HepG2 (cell line): ENCODE measurements at regions not wholly inside any gene's neighbourhood (a gene's known extent, or its start where the extent isn't known, plus 50 kb on each side); places are given as distances from the start of the nearest gene placed in this dataset.

Source experiments
- AFF4 ChIP-seq: sonication (generic); formaldehyde crosslinking; IDR thresholded peaks from 2 replicates; pipeline ENCODE4 v1.4.0; 2020; ENCODE audit warnings: missing genetic modification reagents
- HNF4A ChIP-seq: sonication (generic); formaldehyde crosslinking; IDR thresholded peaks from 2 replicates; pipeline ENCODE4 v1.4.0; 2020; ENCODE audit warnings: missing genetic modification reagents
- ZNF274 ChIP-seq: sonication (generic); formaldehyde crosslinking; IDR thresholded peaks from 2 replicates; pipeline ENCODE4 v1.5.1; 2020; ENCODE audit warnings: mild to moderate bottlenecking, missing genetic modification reagents
- ZNF296 ChIP-seq: sonication (generic); formaldehyde crosslinking; conservative IDR thresholded peaks from 2 replicates; pipeline ENCODE4 v1.5.0; 2020; ENCODE audit warnings: mild to moderate bottlenecking, missing genetic modification reagents
- TF ChIP-seq, protein P1 (sequence below): sonication (generic); formaldehyde crosslinking; IDR thresholded peaks from 2 replicates; pipeline ENCODE4 v1.5.0; 2020; ENCODE audit warnings: missing genetic modification reagents
- TF ChIP-seq, protein P2 (sequence below): sonication (generic); formaldehyde crosslinking; conservative IDR thresholded peaks from 2 replicates; pipeline ENCODE4 v1.4.0; 2020; ENCODE audit warnings: mild to moderate bottlenecking, missing genetic modification reagents, moderate library complexity

DNA sequence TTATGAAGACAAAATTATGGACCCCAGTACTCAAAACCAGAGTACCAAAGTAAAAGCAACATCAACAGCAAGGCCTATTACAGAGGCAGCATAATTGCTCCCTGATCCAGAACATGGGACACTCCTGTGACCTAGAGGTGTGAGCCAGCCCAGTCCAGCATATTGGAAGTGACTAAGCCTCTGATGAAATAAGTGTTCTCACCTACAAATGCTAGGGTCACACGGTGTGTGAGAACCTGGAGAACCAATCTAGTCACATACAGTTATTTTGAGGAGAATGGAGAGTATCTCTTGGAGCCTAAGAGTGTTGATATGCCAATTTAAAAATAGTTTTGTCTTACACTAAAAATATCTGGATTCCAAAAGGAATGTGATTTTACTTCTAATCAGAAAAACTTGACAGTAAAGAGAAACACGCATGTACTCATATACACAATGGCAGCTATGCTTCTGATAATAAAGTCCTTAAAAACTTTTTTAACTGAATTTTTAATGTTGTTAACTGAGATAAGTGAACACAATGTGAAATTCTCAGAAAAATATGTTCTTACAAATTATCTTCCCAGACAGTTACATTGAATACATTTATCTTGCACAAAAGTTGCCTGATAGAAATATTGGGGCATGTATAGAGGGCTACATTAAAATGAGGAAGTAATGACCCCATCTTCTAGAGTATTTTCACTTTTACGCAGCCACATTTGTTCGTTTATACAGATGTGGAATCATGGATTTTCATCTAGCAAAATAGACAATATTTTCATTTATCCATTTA, 56.8 kb upstream of the CD36 start (continued):
- TF ChIP-seq AFF4: no peak
- TF ChIP-seq ZNF274 (CRISPR knock-in tag): no peak
- TF ChIP-seq ZNF296 (CRISPR knock-in tag): no peak
- no peak for TF ChIP-seq HNF4A (CRISPR knock-in tag)
- TF ChIP-seq, protein P1, sequence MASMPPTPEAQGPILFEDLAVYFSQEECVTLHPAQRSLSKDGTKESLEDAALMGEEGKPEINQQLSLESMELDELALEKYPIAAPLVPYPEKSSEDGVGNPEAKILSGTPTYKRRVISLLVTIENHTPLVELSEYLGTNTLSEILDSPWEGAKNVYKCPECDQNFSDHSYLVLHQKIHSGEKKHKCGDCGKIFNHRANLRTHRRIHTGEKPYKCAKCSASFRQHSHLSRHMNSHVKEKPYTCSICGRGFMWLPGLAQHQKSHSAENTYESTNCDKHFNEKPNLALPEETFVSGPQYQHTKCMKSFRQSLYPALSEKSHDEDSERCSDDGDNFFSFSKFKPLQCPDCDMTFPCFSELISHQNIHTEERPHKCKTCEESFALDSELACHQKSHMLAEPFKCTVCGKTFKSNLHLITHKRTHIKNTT (CRISPR knock-in tag): no peak
- TF ChIP-seq, protein P2, sequence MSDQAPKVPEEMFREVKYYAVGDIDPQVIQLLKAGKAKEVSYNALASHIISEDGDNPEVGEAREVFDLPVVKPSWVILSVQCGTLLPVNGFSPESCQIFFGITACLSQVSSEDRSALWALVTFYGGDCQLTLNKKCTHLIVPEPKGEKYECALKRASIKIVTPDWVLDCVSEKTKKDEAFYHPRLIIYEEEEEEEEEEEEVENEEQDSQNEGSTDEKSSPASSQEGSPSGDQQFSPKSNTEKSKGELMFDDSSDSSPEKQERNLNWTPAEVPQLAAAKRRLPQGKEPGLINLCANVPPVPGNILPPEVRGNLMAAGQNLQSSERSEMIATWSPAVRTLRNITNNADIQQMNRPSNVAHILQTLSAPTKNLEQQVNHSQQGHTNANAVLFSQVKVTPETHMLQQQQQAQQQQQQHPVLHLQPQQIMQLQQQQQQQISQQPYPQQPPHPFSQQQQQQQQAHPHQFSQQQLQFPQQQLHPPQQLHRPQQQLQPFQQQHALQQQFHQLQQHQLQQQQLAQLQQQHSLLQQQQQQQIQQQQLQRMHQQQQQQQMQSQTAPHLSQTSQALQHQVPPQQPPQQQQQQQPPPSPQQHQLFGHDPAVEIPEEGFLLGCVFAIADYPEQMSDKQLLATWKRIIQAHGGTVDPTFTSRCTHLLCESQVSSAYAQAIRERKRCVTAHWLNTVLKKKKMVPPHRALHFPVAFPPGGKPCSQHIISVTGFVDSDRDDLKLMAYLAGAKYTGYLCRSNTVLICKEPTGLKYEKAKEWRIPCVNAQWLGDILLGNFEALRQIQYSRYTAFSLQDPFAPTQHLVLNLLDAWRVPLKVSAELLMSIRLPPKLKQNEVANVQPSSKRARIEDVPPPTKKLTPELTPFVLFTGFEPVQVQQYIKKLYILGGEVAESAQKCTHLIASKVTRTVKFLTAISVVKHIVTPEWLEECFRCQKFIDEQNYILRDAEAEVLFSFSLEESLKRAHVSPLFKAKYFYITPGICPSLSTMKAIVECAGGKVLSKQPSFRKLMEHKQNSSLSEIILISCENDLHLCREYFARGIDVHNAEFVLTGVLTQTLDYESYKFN (CRISPR knock-in tag): no peak
